Endodermal cell (in vitro differentiated cells): ENCODE measurements at regions not wholly inside any gene's neighbourhood (a gene's known extent, or its start where the extent isn't known, plus 50 kb on each side); places are given as distances from the start of the nearest gene placed in this dataset.

Experiments used
- DNase-seq: peaks from one replicate; pipeline ENCODE4 v3.0.0-alpha.2; 2017
- H3K27ac ChIP-seq: 2 replicates; pipeline ENCODE4 v1.5.1; 2013; ENCODE audit warnings: mild to moderate bottlenecking, low read depth, low read length, moderate library complexity
- H3K27me3 ChIP-seq: 2 replicates; pipeline ENCODE4 v1.6.1; 2013; ENCODE audit warnings: mild to moderate bottlenecking, low read length, moderate library complexity; ENCODE audit not compliant: insufficient read depth, control insufficient read depth, poor library complexity, severe bottlenecking
- H3K36me3 ChIP-seq: 2 replicates; pipeline ENCODE4 v1.7.0; 2013; ENCODE audit warnings: mild to moderate bottlenecking, low read length, moderate library complexity; ENCODE audit not compliant: control insufficient read depth, insufficient read depth
- H3K4me1 ChIP-seq: one replicate; pipeline ENCODE4 v1.7.0; 2013; ENCODE audit warnings: low read length; ENCODE audit not compliant: control insufficient read depth, insufficient read depth
- H3K4me3 ChIP-seq: 2 replicates; pipeline ENCODE4 v1.5.1; 2013; ENCODE audit warnings: mild to moderate bottlenecking, low read length, moderate library complexity
- H3K9ac ChIP-seq: 2 replicates; pipeline ENCODE4 v1.6.1; 2013; ENCODE audit warnings: mild to moderate bottlenecking, low read length, moderate library complexity; ENCODE audit not compliant: poor library complexity, severe bottlenecking; ENCODE audit errors: extremely low read depth
- H3K9me3 ChIP-seq: 2 replicates; pipeline ENCODE4 v1.6.1; 2013; ENCODE audit warnings: mild to moderate bottlenecking, low read length, moderate library complexity; ENCODE audit not compliant: control insufficient read depth
- H3K27ac Mint-ChIP-seq: 2 replicates; pipeline ENCODE4 v1.8.0; 2020; ENCODE audit warnings: mixed read lengths
- H3K27me3 Mint-ChIP-seq: 2 replicates; pipeline ENCODE4 v1.8.0; 2021; ENCODE audit warnings: mild to moderate bottlenecking, mixed read lengths; ENCODE audit not compliant: insufficient read depth
- H3K36me3 Mint-ChIP-seq: 2 replicates; pipeline ENCODE4 v1.8.0; 2020; ENCODE audit warnings: low read depth, mixed read lengths
- H3K4me1 Mint-ChIP-seq: 2 replicates; pipeline ENCODE4 v1.8.0; 2020; ENCODE audit warnings: mixed read lengths
- H3K4me3 Mint-ChIP-seq: 2 replicates; pipeline ENCODE4 v1.8.0; 2020; ENCODE audit warnings: mild to moderate bottlenecking, moderate library complexity, mixed read lengths
- H3K9me3 Mint-ChIP-seq: 2 replicates; pipeline ENCODE4 v1.8.0; 2020; ENCODE audit warnings: mild to moderate bottlenecking, mixed read lengths
- CTCF ChIP-seq: fragments of 200-600 bp; sonication (generic); conservative IDR thresholded peaks from 2 replicates; pipeline ENCODE4 v1.5.0; 2021; ENCODE audit warnings: antibody characterized with exemption, mild to moderate bottlenecking
- WGBS, 2 experiments: methylation state at CpG; one replicate each; pipeline versions ENCODE4 v1.1.5 to v1.1.7; 2013; ENCODE audit warnings: missing lambda C conversion rate in 2 of 2, mixed read lengths in 1 of 2; ENCODE audit not compliant: insufficient coverage in 1 of 2, insufficient read length in 1 of 2; 5-methylcytosine and 5-hydroxymethylcytosine counted together

- no peak overlapping the region for H3K4me3 ChIP-seq
- Mint-ChIP-seq H3K4me1 (peaks cover under 1% of the 10 kb centered on the region), H3K9me3 (no peaks in the 10 kb centered on the region), H3K27me3 (no peaks in the 10 kb centered on the region), H3K36me3 (no peaks in the 10 kb centered on the region), H3K4me3 (no peak overlapping the region), H3K27ac (no peak overlapping the region)
- no peak overlapping the region for H3K9ac ChIP-seq
- WGBS, 2 experiments: 89 to 95% methylated on average over 5 to 9 of the region's 9 CpGs
- no peaks in the 10 kb centered on the region for H3K36me3 ChIP-seq
- H3K27ac ChIP-seq: no peak overlapping the region
- H3K27me3 ChIP-seq: no peaks in the 10 kb centered on the region
- TF ChIP-seq CTCF: no peak
- H3K9me3 ChIP-seq: no peaks in the 10 kb centered on the region
- DNase-seq: no peak
- H3K4me1 ChIP-seq: no peaks in the 10 kb centered on the region
These were observed 852.9 kb downstream of the DCDC2C start for GRCh38 chr2:4556135-4556896.

- no peaks in the 10 kb centered on the region for H3K27me3 ChIP-seq
- H3K9me3 Mint-ChIP-seq: peaks cover 2% of the 10 kb centered on the region
- H3K36me3 Mint-ChIP-seq: no peaks in the 10 kb centered on the region
- H3K4me3 ChIP-seq: no peak overlapping the region
- no peaks in the 10 kb centered on the region for H3K27me3 Mint-ChIP-seq
- DNase-seq: no peak
- TF ChIP-seq CTCF: no peak
- no peak overlapping the region for H3K27ac Mint-ChIP-seq
- H3K4me3 Mint-ChIP-seq: no peak overlapping the region
- H3K36me3 ChIP-seq: no peaks in the 10 kb centered on the region
- no peaks in the 10 kb centered on the region for H3K4me1 ChIP-seq
- no peak overlapping the region for H3K27ac ChIP-seq
- peaks cover 2% of the 10 kb centered on the region for H3K4me1 Mint-ChIP-seq
- H3K9me3 ChIP-seq: peaks cover 6% of the 10 kb centered on the region
- H3K9ac ChIP-seq: no peak overlapping the region
These were observed 857.8 kb downstream of the DCDC2C start for GRCh38 chr2:4561196-4561595.

GRCh38 chr2:4576075-4576474 lies 872.7 kb downstream of the DCDC2C start:
- peaks cover 9% of the 10 kb centered on the region for H3K9me3 Mint-ChIP-seq
- no peak overlapping the region for H3K4me3 Mint-ChIP-seq
- Histone ChIP-seq H3K9me3 (no peaks in the 10 kb centered on the region), H3K27me3 (no peaks in the 10 kb centered on the region), H3K4me3 (no peak overlapping the region), H3K9ac (no peak overlapping the region), H3K4me1 (no peaks in the 10 kb centered on the region), H3K27ac (no peak overlapping the region), H3K36me3 (no peaks in the 10 kb centered on the region)
- no peak overlapping the region for H3K27ac Mint-ChIP-seq
- 67 to 86% methylated on average over 1 of the region's 1 CpG for WGBS, 2 experiments
- DNase-seq: no peak
- no peaks in the 10 kb centered on the region for H3K27me3 Mint-ChIP-seq
- H3K4me1 Mint-ChIP-seq: peaks cover 1% of the 10 kb centered on the region
- TF ChIP-seq CTCF: no peak
- no peaks in the 10 kb centered on the region for H3K36me3 Mint-ChIP-seq
